ENCODE measurements at regions not wholly inside any gene's neighbourhood (a gene's known extent, or its start where the extent isn't known, plus 50 kb on each side); places are given as distances from the start of the nearest gene placed in this dataset.

DNA sequence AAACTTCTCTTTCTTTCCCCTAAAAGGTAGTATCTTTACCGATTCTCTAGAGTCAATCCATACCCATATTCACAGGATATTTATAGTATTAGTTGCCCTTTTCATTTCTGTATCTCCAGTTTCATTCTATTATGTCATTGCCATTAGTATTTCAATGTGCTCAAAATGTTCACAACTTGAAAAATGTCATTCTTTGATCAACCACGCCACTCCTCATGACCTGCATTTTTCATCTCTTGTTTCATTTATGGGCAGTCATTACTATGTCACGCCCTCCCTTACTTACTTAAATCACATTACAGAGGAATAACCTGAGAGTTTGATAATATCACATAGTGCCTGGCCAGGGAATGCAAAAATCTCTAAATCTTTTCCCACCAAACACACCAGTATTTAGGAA lies 427.3 kb upstream of the GJE1 start:
- H2AK5ac ChIP-seq (ENCODE audit: low read length, severe bottlenecking) = no peak overlapping the region
- H3K4ac ChIP-seq (ENCODE audit: low read depth in 1 of 2, low read length in 2 of 2) = no peak overlapping the region

DNA sequence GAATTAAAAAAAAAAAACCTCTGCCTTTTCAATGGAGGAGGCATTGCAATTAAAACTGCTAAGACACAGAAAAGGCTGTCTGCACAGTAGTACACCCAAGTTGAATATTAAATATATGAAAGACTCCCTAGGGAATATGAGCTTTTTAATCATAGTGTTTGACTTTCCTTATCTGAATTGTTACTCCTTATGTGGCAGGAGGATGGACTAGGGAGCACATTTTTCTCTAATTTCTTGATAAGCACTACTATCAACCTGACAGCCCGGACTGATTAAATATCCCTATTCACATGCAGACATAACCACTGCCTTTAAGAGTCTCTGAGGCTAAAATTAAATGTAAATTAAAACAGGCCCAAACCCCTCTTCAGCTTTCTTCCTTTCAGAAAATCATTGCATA lies 428.6 kb upstream of the GJE1 start:
- H3K27ac ChIP-seq (ENCODE audit: low read length, poor library complexity, severe bottlenecking) = no peak overlapping the region
- no peak overlapping the region for H3K4me2 ChIP-seq (ENCODE audit: low read length, poor library complexity, severe bottlenecking)
- no peak overlapping the region for H2AK5ac ChIP-seq (ENCODE audit: low read length, severe bottlenecking)
- no peak overlapping the region for H4K91ac ChIP-seq (ENCODE audit: low read length)
- 95% methylated on average over 1 of the region's 1 CpG for WGBS
- H3K9ac ChIP-seq (ENCODE audit: low read length) = no peak overlapping the region
- H2BK12ac ChIP-seq (ENCODE audit: low read length in 2 of 2) = no peak overlapping the region
- H2BK120ac ChIP-seq (ENCODE audit: low read depth, low read length) = no peak overlapping the region
- DNase-seq = no peak
- no peaks in the 10 kb centered on the region for H3K79me1 ChIP-seq (replicated peaks; ENCODE audit: low read length, poor library complexity, severe bottlenecking)
- no peaks in the 10 kb centered on the region for H3K9me3 ChIP-seq (ENCODE audit: control insufficient read depth, low read length)
- no peak overlapping the region for H3K23ac ChIP-seq (ENCODE audit: low read length in 2 of 2)
- H3K14ac ChIP-seq (ENCODE audit: low read length in 2 of 2) = no peak overlapping the region
- H2BK5ac ChIP-seq (ENCODE audit: low read depth, low read length, poor library complexity, severe bottlenecking) = no peak overlapping the region
- H3K4ac ChIP-seq (ENCODE audit: low read depth in 1 of 2, low read length in 2 of 2) = no peak overlapping the region
- no peaks in the 10 kb centered on the region for H3K4me1 ChIP-seq (ENCODE audit: control insufficient read depth, insufficient read depth, low read depth, low read length)
- H2AFZ ChIP-seq (ENCODE audit: low read depth, low read length) = no peak overlapping the region
- no peak overlapping the region for H4K8ac ChIP-seq (ENCODE audit: low read length)
- no peaks in the 10 kb centered on the region for H3K27me3 ChIP-seq (ENCODE audit: control insufficient read depth in 1 of 2, insufficient read depth in 1 of 2, low read length in 2 of 2)
- H3K18ac ChIP-seq (ENCODE audit: low read depth in 1 of 2, low read length in 2 of 2) = no peak overlapping the region
- H3K4me3 ChIP-seq (ENCODE audit: insufficient read depth in 1 of 2, low read depth in 1 of 2, low read length in 2 of 2) = no peak overlapping the region
- H2BK15ac ChIP-seq (ENCODE audit: low read depth, poor library complexity, severe bottlenecking) = no peak overlapping the region
- no peaks in the 10 kb centered on the region for H3K36me3 ChIP-seq (ENCODE audit: control insufficient read depth in 1 of 2, insufficient read depth in 2 of 2, low read depth in 1 of 2, low read length in 2 of 2)

More for the DNA sequence above, 427.3 kb upstream of the GJE1 start:
- Histone ChIP-seq H3K14ac (ENCODE audit: low read length in 2 of 2) (no peak overlapping the region), H2BK120ac (ENCODE audit: low read depth, low read length) (no peak overlapping the region), H3K18ac (ENCODE audit: low read depth in 1 of 2, low read length in 2 of 2) (no peak overlapping the region), H3K23ac (ENCODE audit: low read length in 2 of 2) (no peak overlapping the region), H3K4me3 (ENCODE audit: insufficient read depth in 1 of 2, low read depth in 1 of 2, low read length in 2 of 2) (no peak overlapping the region), H4K8ac (ENCODE audit: low read length) (no peak overlapping the region), H4K91ac (ENCODE audit: low read length) (no peak overlapping the region), H3K79me1 (replicated peaks; ENCODE audit: low read length, poor library complexity, severe bottlenecking) (no peaks in the 10 kb centered on the region), H3K9ac (ENCODE audit: low read length) (no peak overlapping the region), H3K36me3 (ENCODE audit: control insufficient read depth in 1 of 2, insufficient read depth in 2 of 2, low read depth in 1 of 2, low read length in 2 of 2) (no peaks in the 10 kb centered on the region), H3K27ac (ENCODE audit: low read length, poor library complexity, severe bottlenecking) (no peak overlapping the region), H2BK15ac (ENCODE audit: low read depth, poor library complexity, severe bottlenecking) (no peak overlapping the region), H3K4me1 (ENCODE audit: control insufficient read depth, insufficient read depth, low read depth, low read length) (no peaks in the 10 kb centered on the region), H2BK12ac (ENCODE audit: low read length in 2 of 2) (no peak overlapping the region), H3K9me3 (ENCODE audit: control insufficient read depth, low read length) (no peaks in the 10 kb centered on the region), H3K4me2 (ENCODE audit: low read length, poor library complexity, severe bottlenecking) (no peak overlapping the region), H3K27me3 (ENCODE audit: control insufficient read depth in 1 of 2, insufficient read depth in 1 of 2, low read length in 2 of 2) (no peaks in the 10 kb centered on the region), H2AFZ (ENCODE audit: low read depth, low read length) (no peak overlapping the region), H2BK5ac (ENCODE audit: low read depth, low read length, poor library complexity, severe bottlenecking) (no peak overlapping the region)
- 95% methylated on average over 3 of the region's 3 CpGs for WGBS
- DNase-seq = no peak

GRCh38 chr6:141701732-141702131 lies 431.0 kb upstream of the GJE1 start:
- H2AFZ ChIP-seq (ENCODE audit: low read depth, low read length) = no peak overlapping the region
- no peaks in the 10 kb centered on the region for H3K79me1 ChIP-seq (replicated peaks; ENCODE audit: low read length, poor library complexity, severe bottlenecking)
- H3K27ac ChIP-seq (ENCODE audit: low read length, poor library complexity, severe bottlenecking) = no peak overlapping the region
- no peak overlapping the region for H2BK5ac ChIP-seq (ENCODE audit: low read depth, low read length, poor library complexity, severe bottlenecking)
- H3K4ac ChIP-seq (ENCODE audit: low read depth in 1 of 2, low read length in 2 of 2) = no peak overlapping the region
- no peak overlapping the region for H3K4me2 ChIP-seq (ENCODE audit: low read length, poor library complexity, severe bottlenecking)
- no peak overlapping the region for H2BK12ac ChIP-seq (ENCODE audit: low read length in 2 of 2)
- WGBS = 100% methylated on average over 2 of the region's 2 CpGs
- H2AK5ac ChIP-seq (ENCODE audit: low read length, severe bottlenecking) = no peak overlapping the region
- no peak overlapping the region for H2BK15ac ChIP-seq (ENCODE audit: low read depth, poor library complexity, severe bottlenecking)
- no peaks in the 10 kb centered on the region for H3K36me3 ChIP-seq (ENCODE audit: control insufficient read depth in 1 of 2, insufficient read depth in 2 of 2, low read depth in 1 of 2, low read length in 2 of 2)
- no peak overlapping the region for H3K14ac ChIP-seq (ENCODE audit: low read length in 2 of 2)
- H2BK120ac ChIP-seq (ENCODE audit: low read depth, low read length) = no peak overlapping the region
- DNase-seq = no peak
- no peaks in the 10 kb centered on the region for H3K27me3 ChIP-seq (ENCODE audit: control insufficient read depth in 1 of 2, insufficient read depth in 1 of 2, low read length in 2 of 2)
- no peak overlapping the region for H3K9ac ChIP-seq (ENCODE audit: low read length)
- no peak overlapping the region for H3K4me3 ChIP-seq (ENCODE audit: insufficient read depth in 1 of 2, low read depth in 1 of 2, low read length in 2 of 2)
- no peak overlapping the region for H3K23ac ChIP-seq (ENCODE audit: low read length in 2 of 2)
- H3K4me1 ChIP-seq (ENCODE audit: control insufficient read depth, insufficient read depth, low read depth, low read length) = no peaks in the 10 kb centered on the region
- no peak overlapping the region for H4K8ac ChIP-seq (ENCODE audit: low read length)
- H4K91ac ChIP-seq (ENCODE audit: low read length) = no peak overlapping the region
- no peak overlapping the region for H3K18ac ChIP-seq (ENCODE audit: low read depth in 1 of 2, low read length in 2 of 2)
- H3K9me3 ChIP-seq (ENCODE audit: control insufficient read depth, low read length) = no peaks in the 10 kb centered on the region

GRCh38 chr6:141700819-141701218 lies 431.9 kb upstream of the GJE1 start:
- H3K36me3 ChIP-seq (ENCODE audit: control insufficient read depth in 1 of 2, insufficient read depth in 2 of 2, low read depth in 1 of 2, low read length in 2 of 2) = no peaks in the 10 kb centered on the region
- no peak overlapping the region for H3K27ac ChIP-seq (ENCODE audit: low read length, poor library complexity, severe bottlenecking)
- no peak overlapping the region for H3K18ac ChIP-seq (ENCODE audit: low read depth in 1 of 2, low read length in 2 of 2)
- no peak overlapping the region for H3K4me2 ChIP-seq (ENCODE audit: low read length, poor library complexity, severe bottlenecking)
- H2BK15ac ChIP-seq (ENCODE audit: low read depth, poor library complexity, severe bottlenecking) = no peak overlapping the region
- H3K9ac ChIP-seq (ENCODE audit: low read length) = no peak overlapping the region
- no peak overlapping the region for H4K8ac ChIP-seq (ENCODE audit: low read length)
- no peak overlapping the region for H2BK12ac ChIP-seq (ENCODE audit: low read length in 2 of 2)
- H3K14ac ChIP-seq (ENCODE audit: low read length in 2 of 2) = no peak overlapping the region
- no peaks in the 10 kb centered on the region for H3K9me3 ChIP-seq (ENCODE audit: control insufficient read depth, low read length)
- H3K79me1 ChIP-seq (replicated peaks; ENCODE audit: low read length, poor library complexity, severe bottlenecking) = no peaks in the 10 kb centered on the region
- peak; percentile 6 for DNase-seq
- H3K27me3 ChIP-seq (ENCODE audit: control insufficient read depth in 1 of 2, insufficient read depth in 1 of 2, low read length in 2 of 2) = no peaks in the 10 kb centered on the region
- H2AFZ ChIP-seq (ENCODE audit: low read depth, low read length) = no peak overlapping the region
- no peak overlapping the region for H3K4me3 ChIP-seq (ENCODE audit: insufficient read depth in 1 of 2, low read depth in 1 of 2, low read length in 2 of 2)
- no peak overlapping the region for H3K4ac ChIP-seq (ENCODE audit: low read depth in 1 of 2, low read length in 2 of 2)
- 76% methylated on average over 1 of the region's 2 CpGs for WGBS
- no peak overlapping the region for H2BK120ac ChIP-seq (ENCODE audit: low read depth, low read length)
- H2AK5ac ChIP-seq (ENCODE audit: low read length, severe bottlenecking) = no peak overlapping the region
- no peaks in the 10 kb centered on the region for H3K4me1 ChIP-seq (ENCODE audit: control insufficient read depth, insufficient read depth, low read depth, low read length)
- no peak overlapping the region for H2BK5ac ChIP-seq (ENCODE audit: low read depth, low read length, poor library complexity, severe bottlenecking)
- H3K23ac ChIP-seq (ENCODE audit: low read length in 2 of 2) = no peak overlapping the region
- no peak overlapping the region for H4K91ac ChIP-seq (ENCODE audit: low read length)
